AG04450 (cell line): ENCODE measurements at regions not wholly inside any gene's neighbourhood (a gene's known extent, or its start where the extent isn't known, plus 50 kb on each side); places are given as distances from the start of the nearest gene placed in this dataset.
A peak's percentile ranks its signal among the peaks of the same experiment; 100 is the strongest.

Experiments used
- CTCF ChIA-PET: fragments of 300-600, 350-600 bp; formaldehyde crosslinking; extraction: SDS; loops from one replicate; lab custom pipeline; 2022; ENCODE audit warnings: antibody characterized with exemption, inconsistent platforms; lab: Charles Lee
- POLR2A ChIA-PET: fragments of 350-600 bp; formaldehyde crosslinking; extraction: SDS; loops from one replicate; lab custom pipeline; 2021; ENCODE audit warnings: antibody characterized with exemption, inconsistent platforms; lab: Yijun Ruan, JAX
- DNase-seq: peaks from one replicate; pipeline ENCODE4 v3.0.0-alpha.2; 2011; ENCODE audit warnings: low read depth, low spot score
- H3K27ac ChIP-seq: one replicate; pipeline ENCODE4 v1.5.1; 2012; ENCODE audit warnings: low read depth, low read length, control low read depth
- H3K27me3 ChIP-seq: one replicate; pipeline ENCODE4 v1.6.0; 2012; ENCODE audit warnings: low read length; ENCODE audit not compliant: control insufficient read depth, insufficient read depth
- H3K4me3 ChIP-seq: 2 replicates; pipeline ENCODE4 v1.5.1; 2011; ENCODE audit warnings: mild to moderate bottlenecking, low read depth, low read length, control low read depth
- H3K9me3 ChIP-seq: 2 replicates; pipeline ENCODE4 v1.5.1; 2012; ENCODE audit warnings: low read length; ENCODE audit not compliant: control insufficient read depth, insufficient read depth
- TF ChIP-seq, protein P1 (sequence below): IDR thresholded peaks from 2 replicates; pipeline ENCODE4 v1.5.1; 2011; ENCODE audit warnings: low read depth, low read length, control low read depth, inconsistent platforms

DNA sequence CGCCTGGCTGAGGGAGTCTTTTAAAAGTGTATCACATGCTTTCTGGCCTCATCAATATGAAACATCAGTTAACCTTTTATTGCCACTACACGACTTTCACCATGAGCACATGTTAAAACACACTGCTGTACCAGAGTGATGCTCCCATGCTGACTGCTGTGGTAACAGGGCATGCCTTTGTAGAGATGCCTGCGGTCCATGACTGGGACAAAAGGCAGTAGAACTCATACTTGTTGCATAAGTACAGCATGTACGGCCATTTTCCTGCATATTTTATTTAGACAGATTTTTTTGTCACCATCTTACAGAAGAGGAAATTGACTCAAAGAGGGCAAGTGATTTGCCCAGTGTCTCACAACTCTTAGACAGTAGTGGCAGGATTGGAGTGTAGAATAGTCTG lies 105.7 kb upstream of the ADAMTSL1 start:
- CTCF ChIA-PET, result no interaction called here
- H3K4me3 ChIP-seq, result no peak overlapping the region
- H3K27ac ChIP-seq, result no peak overlapping the region
- POLR2A ChIA-PET, result no interaction called here
- H3K9me3 ChIP-seq, result no peaks in the 10 kb centered on the region
- DNase-seq, result no peak
- H3K27me3 ChIP-seq, result no peaks in the 10 kb centered on the region
- TF ChIP-seq, protein P1, sequence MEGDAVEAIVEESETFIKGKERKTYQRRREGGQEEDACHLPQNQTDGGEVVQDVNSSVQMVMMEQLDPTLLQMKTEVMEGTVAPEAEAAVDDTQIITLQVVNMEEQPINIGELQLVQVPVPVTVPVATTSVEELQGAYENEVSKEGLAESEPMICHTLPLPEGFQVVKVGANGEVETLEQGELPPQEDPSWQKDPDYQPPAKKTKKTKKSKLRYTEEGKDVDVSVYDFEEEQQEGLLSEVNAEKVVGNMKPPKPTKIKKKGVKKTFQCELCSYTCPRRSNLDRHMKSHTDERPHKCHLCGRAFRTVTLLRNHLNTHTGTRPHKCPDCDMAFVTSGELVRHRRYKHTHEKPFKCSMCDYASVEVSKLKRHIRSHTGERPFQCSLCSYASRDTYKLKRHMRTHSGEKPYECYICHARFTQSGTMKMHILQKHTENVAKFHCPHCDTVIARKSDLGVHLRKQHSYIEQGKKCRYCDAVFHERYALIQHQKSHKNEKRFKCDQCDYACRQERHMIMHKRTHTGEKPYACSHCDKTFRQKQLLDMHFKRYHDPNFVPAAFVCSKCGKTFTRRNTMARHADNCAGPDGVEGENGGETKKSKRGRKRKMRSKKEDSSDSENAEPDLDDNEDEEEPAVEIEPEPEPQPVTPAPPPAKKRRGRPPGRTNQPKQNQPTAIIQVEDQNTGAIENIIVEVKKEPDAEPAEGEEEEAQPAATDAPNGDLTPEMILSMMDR, result no peak

DNA sequence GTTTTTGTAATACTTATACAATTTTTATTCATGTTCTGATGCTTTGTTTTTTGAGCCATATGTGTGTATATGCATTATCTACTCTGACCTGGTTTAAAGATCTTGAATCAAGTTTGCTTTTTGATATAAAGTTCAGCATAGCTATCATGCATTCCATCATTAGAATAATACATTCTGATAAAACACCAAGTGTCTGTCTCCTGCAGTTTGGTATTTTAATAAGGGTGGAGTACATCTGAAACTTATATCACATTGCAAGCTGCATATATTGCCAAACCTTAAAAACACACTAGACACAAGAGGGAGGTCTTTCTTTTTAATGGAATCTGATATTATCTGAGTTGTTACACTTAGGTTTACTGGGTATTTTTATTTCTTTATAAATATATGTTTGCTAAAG lies 102.8 kb upstream of the ADAMTSL1 start:
- POLR2A ChIA-PET, result no interaction called here
- CTCF ChIA-PET, result interaction anchor here (0.6 to 1.1 kb wide), 2 partner anchors 66 to 72 kb away, joined by 3 to 4 read pairs; no protein-coding TSS in a partner anchor
- H3K27me3 ChIP-seq, result no peaks in the 10 kb centered on the region

DNA sequence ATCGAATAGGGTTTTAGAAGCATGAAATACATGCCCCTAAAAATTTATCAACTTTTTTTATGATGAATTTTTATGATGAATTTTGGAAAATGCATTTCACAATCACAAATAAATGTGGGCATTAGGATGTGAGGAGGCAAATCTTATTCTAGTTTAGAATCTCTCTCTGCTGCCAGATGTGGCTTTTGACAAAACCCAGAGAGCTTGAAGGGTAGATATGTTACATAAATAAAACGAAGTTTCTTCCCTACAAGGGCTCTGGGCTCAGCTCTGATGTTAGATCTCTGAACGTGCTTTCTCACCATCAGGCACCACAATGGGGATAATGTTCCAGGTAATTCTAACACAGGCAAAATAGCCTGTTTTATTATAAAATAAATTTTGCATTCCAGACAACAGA lies 102.3 kb upstream of the ADAMTSL1 start:
- TF ChIP-seq, protein P1, result no peak
- no peak for DNase-seq
- POLR2A ChIA-PET, result no interaction called here
- Histone ChIP-seq H3K9me3 (peaks cover 2% of the 10 kb centered on the region; the same call in 1 of the 2 replicates), H3K27me3 (no peaks in the 10 kb centered on the region), H3K4me3 (no peak overlapping the region), H3K27ac (no peak overlapping the region)
- CTCF ChIA-PET, result interaction anchor here (1.1 kb wide), 1 partner anchor 66 kb away, joined by 4 read pairs; no protein-coding TSS in a partner anchor

More for the DNA sequence above, 102.8 kb upstream of the ADAMTSL1 start:
- H3K4me3 ChIP-seq, result no peak overlapping the region
- no peak overlapping the region for H3K27ac ChIP-seq
- peaks cover 2% of the 10 kb centered on the region; the same call in 1 of the 2 replicates for H3K9me3 ChIP-seq
- no peak for DNase-seq
- TF ChIP-seq, protein P1, result no peak

DNA sequence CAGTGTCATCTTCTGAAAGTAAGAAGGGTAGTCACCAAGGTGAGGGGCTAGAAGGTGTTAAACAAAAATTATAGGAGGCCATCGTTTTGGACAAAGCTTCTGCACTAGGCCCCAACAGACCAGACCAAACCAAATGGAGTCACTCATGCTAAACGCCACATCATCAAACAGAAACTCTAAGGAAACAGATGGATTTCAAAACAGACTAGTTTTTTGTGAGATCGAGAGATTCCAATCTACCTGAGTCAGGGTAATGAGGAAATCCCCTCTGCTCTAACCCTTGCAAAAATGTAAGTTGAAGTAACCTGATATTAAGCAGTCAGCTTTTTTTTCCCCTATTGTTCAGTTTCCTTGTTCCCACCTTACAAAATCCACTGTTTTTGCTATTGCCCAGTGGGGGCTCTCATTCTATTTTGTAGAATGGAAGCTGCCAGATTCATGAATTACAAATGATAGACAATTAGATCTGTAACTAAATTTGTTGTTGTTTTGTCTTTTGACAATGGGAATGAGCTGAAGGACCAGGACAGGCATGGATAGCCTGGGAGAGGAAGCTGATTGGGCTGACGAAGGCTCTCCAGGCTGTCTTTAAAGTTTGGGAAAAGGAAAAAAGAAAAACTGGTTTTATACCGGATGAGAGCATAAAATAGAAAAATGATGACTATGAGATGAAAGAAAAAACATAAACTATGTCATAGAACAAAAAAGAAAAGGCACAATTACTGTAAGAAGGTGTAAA lies 94.7 kb upstream of the ADAMTSL1 start:
- TF ChIP-seq, protein P1, result no peak
- peak overlapping the region; percentile 76 for H3K27ac ChIP-seq
- DNase-seq, result peak; percentile 82
- H3K9me3 ChIP-seq, result peaks cover 2% of the 10 kb centered on the region; the same call in 1 of the 2 replicates
- no peak overlapping the region for H3K4me3 ChIP-seq
- ChIA-PET CTCF (interaction anchor here (1.3 to 1.5 kb wide), 2 partner anchors 17 to 124 kb away, joined by 3 to 5 read pairs; no protein-coding TSS in a partner anchor), POLR2A (no interaction called here)
- no peaks in the 10 kb centered on the region for H3K27me3 ChIP-seq

DNA sequence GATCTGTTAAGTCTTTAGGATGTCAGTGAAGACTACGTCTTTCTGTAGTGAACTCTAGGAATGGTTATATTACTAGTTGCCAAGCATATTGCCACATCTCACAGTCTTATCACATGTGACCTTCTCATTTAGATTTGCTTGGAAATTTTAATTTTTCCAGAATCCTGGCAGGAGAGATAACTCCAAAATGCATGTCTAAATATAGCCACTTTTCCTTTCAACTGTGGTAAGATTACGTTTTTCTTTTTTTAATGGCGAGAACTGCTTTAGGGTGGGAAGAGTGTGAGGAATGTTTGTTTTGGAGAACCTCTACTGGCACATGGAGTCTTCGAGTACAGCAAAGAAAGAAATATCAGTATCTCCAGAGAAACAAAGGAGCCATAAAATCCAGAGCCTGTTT lies 91.7 kb upstream of the ADAMTSL1 start:
- DNase-seq, result no peak
- H3K4me3 ChIP-seq, result no peak overlapping the region
- CTCF ChIA-PET, result no interaction called here
- TF ChIP-seq, protein P1, result no peak
- no peaks in the 10 kb centered on the region for H3K9me3 ChIP-seq
- H3K27ac ChIP-seq, result no peak overlapping the region
- POLR2A ChIA-PET, result no interaction called here
- no peaks in the 10 kb centered on the region for H3K27me3 ChIP-seq
